ENCODE measurements at regions not wholly inside any gene's neighbourhood (a gene's known extent, or its start where the extent isn't known, plus 50 kb on each side); places are given as distances from the start of the nearest gene placed in this dataset.

- Histone ChIP-seq H3K27me3 (no peaks in the 10 kb centered on the region), H3K4me1 (ENCODE audit: control insufficient read depth in 1 of 2, insufficient read depth in 1 of 2, low read depth in 1 of 2, low read length in 1 of 2) (no peaks in the 10 kb centered on the region), H3K36me3 (no peaks in the 10 kb centered on the region), H3K27ac (no peak overlapping the region), H3K4me3 (ENCODE audit: low read depth in 1 of 2, low read length in 1 of 2) (no peak overlapping the region), H3K9me3 (no peaks in the 10 kb centered on the region)
- no peak for TF ChIP-seq CTCF (IDR thresholded peaks at IDR 0.05)
Observed at GRCh38 chr18:1526991-1527390, 622.3 kb downstream of the ADCYAP1 start.

GRCh38 chr18:1527805-1528204 is 623.1 kb downstream of the ADCYAP1 start:
- Histone ChIP-seq H3K36me3 (no peaks in the 10 kb centered on the region), H3K9me3 (no peaks in the 10 kb centered on the region), H3K4me3 (ENCODE audit: low read depth in 1 of 2, low read length in 1 of 2) (no peak overlapping the region), H3K27me3 (no peaks in the 10 kb centered on the region), H3K27ac (no peak overlapping the region), H3K4me1 (ENCODE audit: control insufficient read depth in 1 of 2, insufficient read depth in 1 of 2, low read depth in 1 of 2, low read length in 1 of 2) (no peaks in the 10 kb centered on the region)
- TF ChIP-seq CTCF (IDR thresholded peaks at IDR 0.05), result no peak

- H3K27me3 ChIP-seq, result no peaks in the 10 kb centered on the region
- no peaks in the 10 kb centered on the region for H3K36me3 ChIP-seq
- TF ChIP-seq CTCF (IDR thresholded peaks at IDR 0.05), result no peak
- H3K9me3 ChIP-seq, result no peaks in the 10 kb centered on the region
- H3K27ac ChIP-seq, result no peak overlapping the region
- no peak overlapping the region for H3K4me3 ChIP-seq (ENCODE audit: low read depth in 1 of 2, low read length in 1 of 2)
- H3K4me1 ChIP-seq (ENCODE audit: control insufficient read depth in 1 of 2, insufficient read depth in 1 of 2, low read depth in 1 of 2, low read length in 1 of 2), result no peaks in the 10 kb centered on the region
Observed at GRCh38 chr18:1528447-1528846, 623.8 kb downstream of the ADCYAP1 start.

- no peak overlapping the region for H3K4me3 ChIP-seq (ENCODE audit: low read depth in 1 of 2, low read length in 1 of 2)
- H3K27ac ChIP-seq, result no peak overlapping the region
- H3K36me3 ChIP-seq, result no peaks in the 10 kb centered on the region
- no peak for TF ChIP-seq CTCF (IDR thresholded peaks at IDR 0.05)
- H3K27me3 ChIP-seq, result no peaks in the 10 kb centered on the region
- H3K4me1 ChIP-seq (ENCODE audit: control insufficient read depth in 1 of 2, insufficient read depth in 1 of 2, low read depth in 1 of 2, low read length in 1 of 2), result no peaks in the 10 kb centered on the region
- no peaks in the 10 kb centered on the region for H3K9me3 ChIP-seq
Observed at GRCh38 chr18:1528964-1529509, 624.4 kb downstream of the ADCYAP1 start.

- Histone ChIP-seq H3K9me3 (no peaks in the 10 kb centered on the region), H3K27ac (no peak overlapping the region), H3K4me3 (ENCODE audit: low read depth in 1 of 2, low read length in 1 of 2) (no peak overlapping the region), H3K4me1 (ENCODE audit: control insufficient read depth in 1 of 2, insufficient read depth in 1 of 2, low read depth in 1 of 2, low read length in 1 of 2) (no peaks in the 10 kb centered on the region), H3K36me3 (no peaks in the 10 kb centered on the region), H3K27me3 (no peaks in the 10 kb centered on the region)
- no peak for TF ChIP-seq CTCF (IDR thresholded peaks at IDR 0.05)
Observed at GRCh38 chr18:1530650-1531049, 626.0 kb downstream of the ADCYAP1 start.

GRCh38 chr18:1539276-1539675 is 634.6 kb downstream of the ADCYAP1 start:
- no peak for TF ChIP-seq CTCF (IDR thresholded peaks at IDR 0.05)
- no peak overlapping the region for H3K4me3 ChIP-seq (ENCODE audit: low read depth in 1 of 2, low read length in 1 of 2)
- H3K36me3 ChIP-seq, result no peaks in the 10 kb centered on the region
- no peaks in the 10 kb centered on the region for H3K9me3 ChIP-seq
- H3K27me3 ChIP-seq, result no peaks in the 10 kb centered on the region
- H3K4me1 ChIP-seq (ENCODE audit: control insufficient read depth in 1 of 2, insufficient read depth in 1 of 2, low read depth in 1 of 2, low read length in 1 of 2), result no peaks in the 10 kb centered on the region
- H3K27ac ChIP-seq, result no peak overlapping the region
